GM12878 (cell line): ENCODE measurements at regions not wholly inside any gene's neighbourhood (a gene's known extent, or its start where the extent isn't known, plus 50 kb on each side); places are given as distances from the start of the nearest gene placed in this dataset.

Experiments used
- ATAC-seq: fragments of 200-7000 bp; cut with Tn5 transposase; 3 replicates; pipeline ENCODE4 v1.9.1; 2020; ENCODE audit warnings: mild to moderate bottlenecking, moderate library complexity
- BruUV-seq: library from RNA; stranded (reverse); fragments of 400-500 nt; replicated peaks from 2 replicates; lab custom pipeline; 2021; lab: Mats Ljungman, UMichigan
- CTCF ChIA-PET: fragments of 300-600 bp; sonication (Branson Sonifier 250); formaldehyde crosslinking; extraction: SDS; loops from one replicate; lab custom pipeline; 2021; ENCODE audit warnings: inconsistent platforms; lab: Yijun Ruan, JAX
- POLR2A ChIA-PET: fragments of 350-600 bp; formaldehyde crosslinking; extraction: SDS; loops from one replicate; lab custom pipeline; 2021; ENCODE audit warnings: inconsistent platforms; lab: Charles Lee
- RAD21 ChIA-PET: fragments of 300-600 bp; sonication (Branson Sonifier 250); formaldehyde crosslinking; loops from one replicate; lab custom pipeline; 2023; ENCODE audit warnings: antibody characterized with exemption; ENCODE audit not compliant: unreplicated experiment; lab: Charles Lee
- SMC1A ChIA-PET: fragments of 300-600 bp; sonication (Branson Sonifier 250); formaldehyde crosslinking; loops from one replicate; lab custom pipeline; 2023; ENCODE audit not compliant: unreplicated experiment, uncharacterized antibody; lab: Charles Lee
- DNase-seq: peaks from one replicate; pipeline ENCODE4 v3.0.0-alpha.2; 2011; ENCODE audit warnings: low read depth, low spot score
- FAIRE-seq: peaks from 3 replicates; lab custom pipeline; 2011; peaks lifted over from hg19 to GRCh38; lab: Jason Lieb, UNC
- H2AFZ ChIP-seq: 2 replicates; pipeline ENCODE4 v1.6.0; 2011; ENCODE audit warnings: low read depth, low read length, control low read depth; ENCODE audit not compliant: control insufficient read depth
- H3K27ac ChIP-seq: 2 replicates; pipeline ENCODE4 v1.5.1; 2011; ENCODE audit warnings: control low read depth; ENCODE audit not compliant: control insufficient read depth, insufficient read depth
- H3K27me3 ChIP-seq, 2 experiments: replicated peaks in 1 of 2; 2 replicates each; pipeline versions ENCODE4 v1.6.0 to v1.6.1; 2011; ENCODE audit warnings: low read length in 1 of 2; ENCODE audit not compliant: control insufficient read depth in 2 of 2, insufficient read depth in 2 of 2
- H3K36me3 ChIP-seq, 2 experiments: 2 replicates each; pipeline ENCODE4 v1.5.1; 2011; ENCODE audit warnings: low read length in 1 of 2; ENCODE audit not compliant: control insufficient read depth in 2 of 2, insufficient read depth in 2 of 2
- H3K4me1 ChIP-seq: 2 replicates; pipeline ENCODE4 v1.6.1; 2011; ENCODE audit warnings: mild to moderate bottlenecking, low read length, moderate library complexity, mixed read lengths; ENCODE audit not compliant: control insufficient read depth, insufficient read depth
- H3K4me2 ChIP-seq: 2 replicates; pipeline ENCODE4 v1.6.0; 2011; ENCODE audit warnings: control low read depth; ENCODE audit not compliant: control insufficient read depth, insufficient read depth
- H3K4me3 ChIP-seq: fragments of 200-600 bp; sonication (generic); 2 replicates; pipeline ENCODE4 v1.5.1; 2016
- H3K79me2 ChIP-seq: 2 replicates; pipeline ENCODE4 v1.6.0; 2011; ENCODE audit warnings: low read length; ENCODE audit not compliant: control insufficient read depth, insufficient read depth
- H3K9ac ChIP-seq: 2 replicates; pipeline ENCODE4 v1.8.0; 2011; ENCODE audit warnings: low read length, control low read depth, mixed read lengths; ENCODE audit not compliant: control insufficient read depth, insufficient read depth
- H3K9me3 ChIP-seq: replicated peaks from 3 replicates; pipeline ENCODE4 v1.5.1; 2011; ENCODE audit warnings: mild to moderate bottlenecking, low read length; ENCODE audit not compliant: control insufficient read depth, insufficient read depth
- H4K20me1 ChIP-seq: 2 replicates; pipeline ENCODE4 v1.6.0; 2011; ENCODE audit not compliant: control insufficient read depth, insufficient read depth
- BHLHE40 ChIP-seq, 2 experiments: fragments of 450-650 bp in 1 of 2; IDR thresholded peaks; 2 replicates each; pipeline ENCODE4 v1.6.1; 2011 to 2017; ENCODE audit warnings: low read depth in 2 of 2, borderline replicate concordance in 1 of 2, improper control_type of control experiment in 1 of 2, low read length in 1 of 2, mild to moderate bottlenecking in 1 of 2
- CHD1 ChIP-seq: IDR thresholded peaks from 2 replicates; pipeline ENCODE4 v1.6.1; 2012; ENCODE audit warnings: low read depth, low read length, improper control_type of control experiment
- CREM ChIP-seq: IDR thresholded peaks from 2 replicates; pipeline ENCODE4 v1.6.1; 2014; ENCODE audit warnings: antibody characterized with exemption, low read depth
- GATAD2B ChIP-seq: fragments of 450-650 bp; conservative IDR thresholded peaks from 2 replicates; pipeline ENCODE4 v1.6.1; 2017; ENCODE audit warnings: low read depth, mild to moderate bottlenecking, moderate library complexity
- IKZF2 ChIP-seq, 2 experiments: fragments of 450-650 bp; IDR thresholded peaks; 2 replicates each; pipeline ENCODE4 v1.6.1; 2017; ENCODE audit warnings: mild to moderate bottlenecking in 2 of 2, moderate library complexity in 2 of 2
- NFYA ChIP-seq: IDR thresholded peaks from 2 replicates; pipeline ENCODE4 v1.6.1; 2011; ENCODE audit warnings: low read depth, mild to moderate bottlenecking, low read length, improper control_type of control experiment, borderline replicate concordance
- WRNIP1 ChIP-seq: IDR thresholded peaks from 2 replicates; pipeline ENCODE4 v1.6.1; 2011; ENCODE audit warnings: low read depth, low read length, improper control_type of control experiment, borderline replicate concordance
- YBX1 ChIP-seq: fragments of 450-650 bp; IDR thresholded peaks from 2 replicates; pipeline ENCODE4 v1.6.1; 2016; ENCODE audit warnings: antibody characterized with exemption
- ZBTB33 ChIP-seq: fragments of 450-650 bp; IDR thresholded peaks from 2 replicates; pipeline ENCODE4 v1.6.1; 2017; ENCODE audit warnings: mild to moderate bottlenecking
- WGBS: methylation state at CpG from one replicate; pipeline ENCODE4 v1.1.6; 2016; ENCODE audit warnings: low lambda C conversion rate; ENCODE audit not compliant: insufficient replicate concordance, insufficient coverage; ENCODE audit errors: missing lambda C conversion rate; 5-methylcytosine and 5-hydroxymethylcytosine counted together
- in situ Hi-C: fragments of 300-500 bp; cut with MboI; formaldehyde crosslinking; loops from 9 replicates; pipeline ENCODE4 v1.14.3; 2018; ENCODE audit warnings: mixed read lengths
- intact Hi-C: fragments of 100-400 bp; cut with micrococcal nuclease; formaldehyde crosslinking; loops from one replicate; pipeline ENCODE4 v1.14.2; 2022; ENCODE audit not compliant: unreplicated experiment
- TF ChIP-seq, protein P1 (sequence below): IDR thresholded peaks from 2 replicates; pipeline ENCODE4 v1.6.1; 2011; ENCODE audit warnings: low read depth, low read length, improper control_type of control experiment, borderline replicate concordance

- Histone ChIP-seq H2AFZ (no peak overlapping the region), H3K27me3 (no peaks in the 10 kb centered on the region), H3K4me1 (no peaks in the 10 kb centered on the region), H3K9ac (no peak overlapping the region), H3K9me3 (no peaks in the 10 kb centered on the region), H3K4me3 (no peak overlapping the region), H3K27ac (no peak overlapping the region), H3K79me2 (no peaks in the 10 kb centered on the region), H4K20me1 (no peaks in the 10 kb centered on the region), H3K4me2 (no peak overlapping the region), H3K36me3 (no peaks in the 10 kb centered on the region)
- ATAC-seq, result no peak
- SMC1A ChIA-PET, result no interaction called here
- CTCF ChIA-PET, result interaction anchor here (1.0 kb wide), 1 partner anchor 77 kb away, joined by 3 read pairs; no protein-coding TSS in a partner anchor
- intact Hi-C loops, result no loop called here
- RAD21 ChIA-PET, result no interaction called here
- POLR2A ChIA-PET, result no interaction called here
- TF ChIP-seq NFYA (no peak), BHLHE40 (IDR thresholded peaks at IDR 0.05; ENCODE audit: borderline replicate concordance in 1 of 2, low read depth in 2 of 2, low read length in 1 of 2) (no peak), CHD1 (no peak), IKZF2 (IDR thresholded peaks at IDR 0.05) (no peak)
- FAIRE-seq, result no peak
- in situ Hi-C loops, result no loop called here
- no TSS peak for BruUV-seq
- no peak for DNase-seq
- WGBS, result 0% methylated on average over 2 of the region's 2 CpGs
Observed at GRCh38 chr2:21194147-21194546, 70.4 kb downstream of the TDRD15 start.

DNA sequence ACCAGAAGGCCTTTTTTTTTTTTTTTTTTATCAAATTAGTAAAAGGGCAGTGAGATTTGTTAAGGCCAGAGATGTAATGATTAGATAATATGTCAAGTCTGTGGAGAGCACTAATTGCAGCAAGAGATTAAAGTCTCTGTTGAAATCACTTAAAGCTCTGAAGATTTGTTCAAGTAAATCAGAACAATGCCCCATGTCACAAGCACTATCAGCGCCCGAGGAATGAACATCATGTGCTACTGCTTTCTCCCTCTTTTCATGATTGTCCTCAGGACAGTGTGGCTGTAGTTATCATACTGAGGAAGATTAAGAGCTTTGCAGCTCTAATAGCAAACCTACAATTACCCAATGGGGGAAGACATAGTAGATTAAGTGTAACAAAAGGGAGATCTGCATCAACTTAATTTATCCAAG, 71.1 kb downstream of the TDRD15 start:
- DNase-seq, result no peak
- no peak overlapping the region for H3K9ac ChIP-seq
- SMC1A ChIA-PET, result no interaction called here
- CTCF ChIA-PET, result interaction anchor here (1.0 kb wide), 1 partner anchor 78 kb away, joined by 3 read pairs; no protein-coding TSS in a partner anchor
- H3K4me3 ChIP-seq, result no peak overlapping the region
- intact Hi-C loops, result no loop called here
- H3K36me3 ChIP-seq, result no peaks in the 10 kb centered on the region
- RAD21 ChIA-PET, result no interaction called here
- BruUV-seq, result no TSS peak
- no peaks in the 10 kb centered on the region for H3K9me3 ChIP-seq
- H3K4me1 ChIP-seq, result no peaks in the 10 kb centered on the region
- no peak overlapping the region for H2AFZ ChIP-seq
- no peak for ATAC-seq
- no peak overlapping the region for H3K27ac ChIP-seq
- in situ Hi-C loops, result no loop called here
- H3K27me3 ChIP-seq, result no peaks in the 10 kb centered on the region
- no peak overlapping the region for H3K4me2 ChIP-seq
- WGBS, result 86% methylated on average over 2 of the region's 2 CpGs
- no peaks in the 10 kb centered on the region for H4K20me1 ChIP-seq
- TF ChIP-seq, protein P1, sequence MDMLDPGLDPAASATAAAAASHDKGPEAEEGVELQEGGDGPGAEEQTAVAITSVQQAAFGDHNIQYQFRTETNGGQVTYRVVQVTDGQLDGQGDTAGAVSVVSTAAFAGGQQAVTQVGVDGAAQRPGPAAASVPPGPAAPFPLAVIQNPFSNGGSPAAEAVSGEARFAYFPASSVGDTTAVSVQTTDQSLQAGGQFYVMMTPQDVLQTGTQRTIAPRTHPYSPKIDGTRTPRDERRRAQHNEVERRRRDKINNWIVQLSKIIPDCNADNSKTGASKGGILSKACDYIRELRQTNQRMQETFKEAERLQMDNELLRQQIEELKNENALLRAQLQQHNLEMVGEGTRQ, result no peak
- TF ChIP-seq WRNIP1, result no peak
- no peak for TF ChIP-seq ZBTB33
- TF ChIP-seq YBX1, result no peak
- no peak for TF ChIP-seq GATAD2B
- TF ChIP-seq CREM, result no peak
- no peak for FAIRE-seq
- POLR2A ChIA-PET, result no interaction called here
- no peaks in the 10 kb centered on the region for H3K79me2 ChIP-seq
